Activated CD4-positive, CD25-positive, alpha-beta regulatory T cell treated with anti-CD3 and anti-CD28 coated beads, Interleukin-2, amount 50 U/mL, for 24 hours (primary cell): ENCODE measurements at regions not wholly inside any gene's neighbourhood (a gene's known extent, or its start where the extent isn't known, plus 50 kb on each side); places are given as distances from the start of the nearest gene placed in this dataset.

Experiments used
- ATAC-seq, 2 donors: fragments of 150-1000 bp; cut with Tn5 transposase; one replicate each; pipeline ENCODE4 v1.10.0; 2021; ENCODE audit warnings: mild to moderate bottlenecking in 1 of 2, moderate library complexity in 1 of 2

- no peak for ATAC-seq
Measured at GRCh38 chr14:100399052-100399849, 76.1 kb downstream of the SLC25A47 start.

- ATAC-seq: no peak
Measured at GRCh38 chr14:100400115-100400514, 77.0 kb downstream of the SLC25A47 start.

GRCh38 chr14:100401031-100401692, 78.0 kb downstream of the SLC25A47 start:
- no peak for ATAC-seq

GRCh38 chr14:100401792-100402191, 78.7 kb downstream of the SLC25A47 start:
- ATAC-seq: no peak

- no peak for ATAC-seq
Measured at GRCh38 chr14:100402631-100403030, 79.5 kb downstream of the SLC25A47 start.

- no peak for ATAC-seq
Measured at GRCh38 chr14:100403105-100403504, 80.0 kb downstream of the SLC25A47 start.

GRCh38 chr14:100403802-100404365, 80.7 kb downstream of the SLC25A47 start:
- ATAC-seq: no peak

- no peak for ATAC-seq
Measured at GRCh38 chr14:100404419-100404818, 81.3 kb downstream of the SLC25A47 start.

GRCh38 chr14:100405760-100406455, 82.8 kb downstream of the SLC25A47 start:
- ATAC-seq: no peak

GRCh38 chr14:100406505-100407131, 83.5 kb downstream of the SLC25A47 start:
- ATAC-seq: peak; percentile 56 to 65

GRCh38 chr14:100407376-100408102, 84.4 kb downstream of the SLC25A47 start:
- no peak for ATAC-seq

- ATAC-seq: peak in 1 of 2 donors; percentile 38
Measured at GRCh38 chr14:100408350-100409002, 85.3 kb downstream of the SLC25A47 start.

GRCh38 chr14:100409003-100409360, 85.8 kb downstream of the SLC25A47 start:
- ATAC-seq: no peak

- ATAC-seq: no peak
Measured at GRCh38 chr14:100409651-100410050, 86.5 kb downstream of the SLC25A47 start.

- no peak for ATAC-seq
Measured at GRCh38 chr14:100410056-100410565, 87.0 kb downstream of the SLC25A47 start.

GRCh38 chr14:100413699-100414098, 90.6 kb downstream of the SLC25A47 start:
- no peak for ATAC-seq

- ATAC-seq: no peak
Measured at GRCh38 chr14:100415226-100415625, 92.1 kb downstream of the SLC25A47 start.

GRCh38 chr14:100416081-100416680, 93.0 kb downstream of the SLC25A47 start:
- ATAC-seq: no peak

GRCh38 chr14:100416921-100417860, 94.1 kb downstream of the SLC25A47 start:
- ATAC-seq: no peak

- ATAC-seq: no peak
Measured at GRCh38 chr14:100419856-100420255, 96.7 kb downstream of the SLC25A47 start.
